ENCODE measurements at regions not wholly inside any gene's neighbourhood (a gene's known extent, or its start where the extent isn't known, plus 50 kb on each side); places are given as distances from the start of the nearest gene placed in this dataset.

GRCh38 chr15:39376371-39376909 is 204.4 kb upstream of the THBS1 start:
- TF ChIP-seq EZH2phosphoT487 (conservative IDR thresholded peaks at IDR 0.05; ENCODE audit: low read length), result no peak
- TF ChIP-seq CTCF (IDR thresholded peaks at IDR 0.05; ENCODE audit: insufficient read depth, low read length, poor library complexity, severe bottlenecking), result no peak
- no peaks in the 10 kb centered on the region for H3F3A ChIP-seq (ENCODE audit: insufficient read depth)
- no peak overlapping the region for H3K4me2 ChIP-seq (ENCODE audit: low read depth, low read length, poor library complexity, severe bottlenecking)
- H3K9me3 ChIP-seq (ENCODE audit: insufficient read depth, low read length), result no peaks in the 10 kb centered on the region
- H3K79me2 ChIP-seq (ENCODE audit: insufficient read depth, low read length), result no peaks in the 10 kb centered on the region
- H2AFZ ChIP-seq (ENCODE audit: low read depth, low read length, severe bottlenecking), result no peak overlapping the region
- H3K27ac ChIP-seq (ENCODE audit: low read depth, low read length), result no peak overlapping the region
- no peaks in the 10 kb centered on the region for H3K9me2 ChIP-seq (replicated peaks; ENCODE audit: insufficient read depth, low read length)
- no peaks in the 10 kb centered on the region; the same call in 1 of the 2 replicates for H4K20me1 ChIP-seq (ENCODE audit: low read depth, low read length)
- H3K27me3 ChIP-seq (ENCODE audit: low read length), result no peaks in the 10 kb centered on the region
- no peaks in the 10 kb centered on the region for H3K36me3 ChIP-seq (ENCODE audit: low read length)
- no peak overlapping the region for H3K4me3 ChIP-seq (ENCODE audit: insufficient read depth, low read length, poor library complexity, severe bottlenecking)
- no peak overlapping the region for H3K9ac ChIP-seq (ENCODE audit: low read length)

- H3K4me3 ChIP-seq (ENCODE audit: insufficient read depth, low read length, poor library complexity, severe bottlenecking), result no peak overlapping the region
- H3K9me3 ChIP-seq (ENCODE audit: insufficient read depth, low read length), result no peaks in the 10 kb centered on the region
- no peak overlapping the region for H3K9ac ChIP-seq (ENCODE audit: low read length)
- no peaks in the 10 kb centered on the region for H3F3A ChIP-seq (ENCODE audit: insufficient read depth)
- H3K79me2 ChIP-seq (ENCODE audit: insufficient read depth, low read length), result no peaks in the 10 kb centered on the region
- no peak overlapping the region for H3K27ac ChIP-seq (ENCODE audit: low read depth, low read length)
- no peak overlapping the region for H2AFZ ChIP-seq (ENCODE audit: low read depth, low read length, severe bottlenecking)
- no peaks in the 10 kb centered on the region for H3K36me3 ChIP-seq (ENCODE audit: low read length)
- no peaks in the 10 kb centered on the region for H3K27me3 ChIP-seq (ENCODE audit: low read length)
- no peak overlapping the region for H3K4me2 ChIP-seq (ENCODE audit: low read depth, low read length, poor library complexity, severe bottlenecking)
- H4K20me1 ChIP-seq (ENCODE audit: low read depth, low read length), result no peaks in the 10 kb centered on the region
- TF ChIP-seq EZH2phosphoT487 (conservative IDR thresholded peaks at IDR 0.05; ENCODE audit: low read length) (no peak), CTCF (IDR thresholded peaks at IDR 0.05; ENCODE audit: insufficient read depth, low read length, poor library complexity, severe bottlenecking) (no peak)
- no peaks in the 10 kb centered on the region for H3K9me2 ChIP-seq (replicated peaks; ENCODE audit: insufficient read depth, low read length)
Observed at GRCh38 chr15:39381517-39381916, 199.4 kb upstream of the THBS1 start.

GRCh38 chr15:39388118-39388517 is 192.8 kb upstream of the THBS1 start:
- Histone ChIP-seq H3K79me2 (ENCODE audit: insufficient read depth, low read length) (no peaks in the 10 kb centered on the region), H3K9ac (ENCODE audit: low read length) (no peak overlapping the region)

More at GRCh38 chr15:39388118-39388517, 192.8 kb upstream of the THBS1 start:
- Histone ChIP-seq H3K27me3 (ENCODE audit: low read length) (no peaks in the 10 kb centered on the region), H3K9me2 (replicated peaks; ENCODE audit: insufficient read depth, low read length) (no peaks in the 10 kb centered on the region), H3F3A (ENCODE audit: insufficient read depth) (no peaks in the 10 kb centered on the region), H3K4me3 (ENCODE audit: insufficient read depth, low read length, poor library complexity, severe bottlenecking) (no peak overlapping the region), H2AFZ (ENCODE audit: low read depth, low read length, severe bottlenecking) (no peak overlapping the region), H3K9me3 (ENCODE audit: insufficient read depth, low read length) (no peaks in the 10 kb centered on the region), H3K36me3 (ENCODE audit: low read length) (no peaks in the 10 kb centered on the region), H3K4me2 (ENCODE audit: low read depth, low read length, poor library complexity, severe bottlenecking) (no peak overlapping the region), H3K27ac (ENCODE audit: low read depth, low read length) (no peak overlapping the region), H4K20me1 (ENCODE audit: low read depth, low read length) (no peaks in the 10 kb centered on the region)
- TF ChIP-seq CTCF (IDR thresholded peaks at IDR 0.05; ENCODE audit: insufficient read depth, low read length, poor library complexity, severe bottlenecking) (no peak), EZH2phosphoT487 (conservative IDR thresholded peaks at IDR 0.05; ENCODE audit: low read length) (no peak)

All from SU-DHL-6 (cell line).